ENCODE measurements at regions not wholly inside any gene's neighbourhood (a gene's known extent, or its start where the extent isn't known, plus 50 kb on each side); places are given as distances from the start of the nearest gene placed in this dataset.

DNA sequence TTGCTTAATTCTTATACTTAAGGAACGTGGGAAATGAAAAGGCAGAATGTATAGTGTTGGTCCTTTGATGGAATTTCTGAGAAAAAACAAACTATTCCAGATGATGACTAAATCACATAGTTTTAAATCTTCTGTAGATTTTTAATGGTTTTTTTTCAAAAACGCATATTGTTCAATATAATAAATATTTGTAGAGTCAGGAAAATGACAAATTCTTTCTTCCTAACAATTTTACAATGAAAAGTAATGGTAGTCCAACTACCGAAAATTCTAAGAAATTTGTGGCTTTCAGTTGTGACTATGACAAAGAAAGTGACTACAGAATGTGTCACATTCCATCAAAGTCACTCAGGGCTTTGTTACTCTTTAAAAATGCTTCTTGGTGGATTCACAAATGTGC, 164.8 kb upstream of the PITX2 start:
- ATAC-seq (ENCODE audit: low read depth) (no peak), DNase-seq (no peak)
- CTCF ChIA-PET = no interaction called here
- no peaks in the 10 kb centered on the region for H3K4me1 Mint-ChIP-seq
- H3K27ac Mint-ChIP-seq = no peak overlapping the region
- no peak overlapping the region for H3K9ac ChIP-seq (ENCODE audit: low read length)
- intact Hi-C loops (cut with micrococcal nuclease) = no loop called here
- no peaks in the 10 kb centered on the region for H3K4me1 ChIP-seq (ENCODE audit: control insufficient read depth in 2 of 2, insufficient read depth in 2 of 2, low read length in 2 of 2)
- H3K27ac ChIP-seq (ENCODE audit: low read length in 2 of 2) = no peak overlapping the region
- H3K27me3 Mint-ChIP-seq = peaks cover 3% of the 10 kb centered on the region
- no CpG with 5 or more reads among the region's 3 CpGs for WGBS (ENCODE audit: insufficient coverage)
- TF ChIP-seq, protein P1, sequence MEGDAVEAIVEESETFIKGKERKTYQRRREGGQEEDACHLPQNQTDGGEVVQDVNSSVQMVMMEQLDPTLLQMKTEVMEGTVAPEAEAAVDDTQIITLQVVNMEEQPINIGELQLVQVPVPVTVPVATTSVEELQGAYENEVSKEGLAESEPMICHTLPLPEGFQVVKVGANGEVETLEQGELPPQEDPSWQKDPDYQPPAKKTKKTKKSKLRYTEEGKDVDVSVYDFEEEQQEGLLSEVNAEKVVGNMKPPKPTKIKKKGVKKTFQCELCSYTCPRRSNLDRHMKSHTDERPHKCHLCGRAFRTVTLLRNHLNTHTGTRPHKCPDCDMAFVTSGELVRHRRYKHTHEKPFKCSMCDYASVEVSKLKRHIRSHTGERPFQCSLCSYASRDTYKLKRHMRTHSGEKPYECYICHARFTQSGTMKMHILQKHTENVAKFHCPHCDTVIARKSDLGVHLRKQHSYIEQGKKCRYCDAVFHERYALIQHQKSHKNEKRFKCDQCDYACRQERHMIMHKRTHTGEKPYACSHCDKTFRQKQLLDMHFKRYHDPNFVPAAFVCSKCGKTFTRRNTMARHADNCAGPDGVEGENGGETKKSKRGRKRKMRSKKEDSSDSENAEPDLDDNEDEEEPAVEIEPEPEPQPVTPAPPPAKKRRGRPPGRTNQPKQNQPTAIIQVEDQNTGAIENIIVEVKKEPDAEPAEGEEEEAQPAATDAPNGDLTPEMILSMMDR (IDR thresholded peaks at IDR 0.05) = no peak
- TF ChIP-seq EZH2 (IDR thresholded peaks at IDR 0.05; ENCODE audit: borderline replicate concordance, insufficient read depth, low read depth, low read length, poor library complexity, severe bottlenecking) = no peak
- no peaks in the 10 kb centered on the region for H3K79me2 ChIP-seq (ENCODE audit: control insufficient read depth, insufficient read depth, low read length)
- H3K9me3 ChIP-seq (ENCODE audit: control extremely low read depth in 1 of 3, control insufficient read depth in 2 of 3, insufficient read depth in 1 of 3, low read length in 2 of 3) = no peaks in the 10 kb centered on the region
- H3K27me3 ChIP-seq (replicated peaks in 1 of 4; ENCODE audit: control extremely low read depth in 1 of 4, control insufficient read depth in 3 of 4, insufficient read depth in 4 of 4, low read length in 3 of 4) = no peaks in the 10 kb centered on the region
- POLR2A ChIA-PET = no interaction called here
- H4K20me1 ChIP-seq (ENCODE audit: control insufficient read depth, insufficient read depth, low read length, poor library complexity, severe bottlenecking) = no peaks in the 10 kb centered on the region
- H2AFZ ChIP-seq (ENCODE audit: insufficient read depth, low read depth, low read length, poor library complexity, severe bottlenecking) = no peak overlapping the region
- H3K4me3 Mint-ChIP-seq = no peak overlapping the region
- H3K9me3 Mint-ChIP-seq (ENCODE audit: insufficient read depth) = no peaks in the 10 kb centered on the region
- no peaks in the 10 kb centered on the region for H3K36me3 ChIP-seq (replicated peaks in 1 of 2; ENCODE audit: control extremely low read depth in 1 of 2, control insufficient read depth in 1 of 2, extremely low read depth in 1 of 2, insufficient read depth in 2 of 2, low read length in 1 of 2)
- no peak overlapping the region for H3K4me3 ChIP-seq (ENCODE audit: control extremely low read depth in 1 of 5, extremely low read depth in 1 of 5, insufficient read depth in 1 of 5, low read depth in 2 of 5, low read length in 4 of 5)
- H3K4me2 ChIP-seq (replicated peaks; ENCODE audit: low read depth, low read length, poor library complexity, severe bottlenecking) = no peak overlapping the region

DNA sequence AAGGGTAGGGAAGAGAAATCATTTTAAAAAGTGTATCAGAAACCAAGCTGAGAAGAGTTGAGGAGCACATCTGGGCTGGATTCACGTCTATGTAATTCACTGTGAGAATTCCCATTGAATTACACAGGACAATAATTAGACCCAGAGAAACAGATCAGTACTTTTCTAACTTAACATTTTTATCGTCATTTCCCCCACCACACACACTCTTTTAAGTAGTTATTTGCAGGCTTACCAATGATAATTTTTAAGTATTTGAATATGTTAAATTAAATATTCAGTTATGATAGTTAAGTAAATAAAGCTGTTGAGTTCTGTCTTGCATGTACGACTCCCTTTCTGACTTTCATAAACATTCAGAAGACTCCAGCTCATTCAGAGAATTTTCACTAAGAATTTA, 165.4 kb upstream of the PITX2 start:
- ChIA-PET CTCF (no interaction called here), POLR2A (no interaction called here)
- DNase-seq = no peak
- Histone ChIP-seq H3K9ac (ENCODE audit: low read length) (no peak overlapping the region), H2AFZ (ENCODE audit: insufficient read depth, low read depth, low read length, poor library complexity, severe bottlenecking) (no peak overlapping the region), H3K79me2 (ENCODE audit: control insufficient read depth, insufficient read depth, low read length) (no peaks in the 10 kb centered on the region), H3K4me3 (ENCODE audit: control extremely low read depth in 1 of 5, extremely low read depth in 1 of 5, insufficient read depth in 1 of 5, low read depth in 2 of 5, low read length in 4 of 5) (no peak overlapping the region), H3K27me3 (replicated peaks in 1 of 4; ENCODE audit: control extremely low read depth in 1 of 4, control insufficient read depth in 3 of 4, insufficient read depth in 4 of 4, low read length in 3 of 4) (no peaks in the 10 kb centered on the region), H4K20me1 (ENCODE audit: control insufficient read depth, insufficient read depth, low read length, poor library complexity, severe bottlenecking) (no peaks in the 10 kb centered on the region), H3K4me2 (replicated peaks; ENCODE audit: low read depth, low read length, poor library complexity, severe bottlenecking) (no peak overlapping the region), H3K4me1 (ENCODE audit: control insufficient read depth in 2 of 2, insufficient read depth in 2 of 2, low read length in 2 of 2) (no peaks in the 10 kb centered on the region), H3K9me3 (ENCODE audit: control extremely low read depth in 1 of 3, control insufficient read depth in 2 of 3, insufficient read depth in 1 of 3, low read length in 2 of 3) (no peaks in the 10 kb centered on the region), H3K27ac (ENCODE audit: low read length in 2 of 2) (no peak overlapping the region), H3K36me3 (replicated peaks in 1 of 2; ENCODE audit: control extremely low read depth in 1 of 2, control insufficient read depth in 1 of 2, extremely low read depth in 1 of 2, insufficient read depth in 2 of 2, low read length in 1 of 2) (no peaks in the 10 kb centered on the region)
- Mint-ChIP-seq H3K4me3 (no peak overlapping the region), H3K27me3 (peaks cover 3% of the 10 kb centered on the region), H3K9me3 (ENCODE audit: insufficient read depth) (no peaks in the 10 kb centered on the region), H3K4me1 (no peaks in the 10 kb centered on the region), H3K27ac (no peak overlapping the region)
- intact Hi-C loops (cut with micrococcal nuclease) = no loop called here
- no peak for TF ChIP-seq EZH2 (IDR thresholded peaks at IDR 0.05; ENCODE audit: borderline replicate concordance, insufficient read depth, low read depth, low read length, poor library complexity, severe bottlenecking)
- TF ChIP-seq, protein P1 (IDR thresholded peaks at IDR 0.05) = no peak
- WGBS (ENCODE audit: insufficient coverage) = no CpG with 5 or more reads among the region's 3 CpGs
- no peak for ATAC-seq (ENCODE audit: low read depth)

Data from B cell (primary cell).